ENCODE measurements at regions not wholly inside any gene's neighbourhood (a gene's known extent, or its start where the extent isn't known, plus 50 kb on each side); places are given as distances from the start of the nearest gene placed in this dataset.

DNA sequence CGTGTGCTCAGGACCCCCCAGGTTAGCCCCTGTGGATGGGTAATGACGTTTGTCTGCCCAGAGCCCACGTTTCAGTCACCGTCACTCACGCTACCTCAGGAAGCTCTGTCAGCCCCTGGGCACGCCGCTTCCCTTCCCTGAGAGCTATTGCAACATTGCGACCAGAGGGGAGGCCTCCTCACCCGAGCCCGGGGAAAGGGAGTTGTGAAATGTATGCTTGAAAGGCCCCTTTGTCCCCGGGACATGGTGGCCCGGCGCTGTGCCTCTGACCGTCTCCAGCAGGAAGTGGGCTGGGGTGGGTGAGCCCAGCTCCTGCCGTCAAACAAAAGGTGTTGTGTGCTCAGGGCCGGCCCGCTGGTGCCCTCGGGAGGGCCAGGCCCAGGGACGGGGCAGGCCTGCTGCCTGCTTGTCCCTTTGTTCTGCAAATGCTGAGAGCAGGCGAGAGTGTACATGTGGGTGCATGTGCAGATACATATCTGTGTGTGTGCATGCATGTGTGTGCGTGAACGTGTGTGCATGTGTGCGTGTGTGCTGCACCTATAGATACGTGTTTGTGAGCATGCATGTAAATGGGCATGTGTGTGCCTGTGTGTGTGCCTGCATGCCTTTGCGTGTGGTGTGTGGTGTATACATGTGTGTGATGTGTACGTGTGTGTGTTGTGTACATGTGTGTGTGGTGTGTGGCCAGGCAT lies 1125.0 kb downstream of the BRD1 start:
- DNase-seq, result no peak

DNA sequence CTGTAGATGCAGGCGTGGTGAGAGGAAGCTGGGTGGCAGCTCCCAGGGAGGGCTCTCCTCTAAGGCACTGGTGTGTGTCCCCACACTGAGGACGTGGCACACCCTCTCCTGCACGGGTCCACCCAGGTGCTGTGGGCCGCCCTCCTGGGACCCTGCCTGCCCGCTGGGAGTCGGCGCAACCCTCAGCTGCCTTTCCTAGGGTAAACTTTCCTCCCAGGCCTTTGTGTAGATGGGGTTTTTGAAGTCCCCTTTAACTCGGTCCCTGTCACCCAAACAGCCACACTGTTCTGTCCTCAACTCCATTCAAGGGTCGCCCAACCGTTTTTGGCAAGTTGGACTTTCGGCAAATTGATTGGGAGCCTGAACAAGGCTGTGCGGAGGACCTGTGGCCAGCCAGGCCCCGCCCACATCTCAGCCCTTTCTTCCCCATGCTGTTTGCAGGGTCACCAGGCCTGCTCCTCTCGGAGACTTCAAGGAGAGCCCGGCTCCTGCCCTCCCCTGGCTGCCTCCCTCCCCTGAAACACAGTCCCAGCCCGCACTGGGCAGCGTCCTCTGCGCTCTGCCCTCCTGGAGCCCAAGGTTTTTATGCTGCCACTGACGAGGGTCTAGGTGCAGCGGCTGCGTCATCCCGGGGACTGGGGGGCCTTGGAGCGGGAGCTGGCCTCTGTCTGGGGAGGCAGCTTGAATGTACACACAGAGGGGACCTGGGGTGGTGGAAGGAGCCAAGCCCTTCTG lies 1126.2 kb downstream of the BRD1 start:
- no peak for DNase-seq

DNA sequence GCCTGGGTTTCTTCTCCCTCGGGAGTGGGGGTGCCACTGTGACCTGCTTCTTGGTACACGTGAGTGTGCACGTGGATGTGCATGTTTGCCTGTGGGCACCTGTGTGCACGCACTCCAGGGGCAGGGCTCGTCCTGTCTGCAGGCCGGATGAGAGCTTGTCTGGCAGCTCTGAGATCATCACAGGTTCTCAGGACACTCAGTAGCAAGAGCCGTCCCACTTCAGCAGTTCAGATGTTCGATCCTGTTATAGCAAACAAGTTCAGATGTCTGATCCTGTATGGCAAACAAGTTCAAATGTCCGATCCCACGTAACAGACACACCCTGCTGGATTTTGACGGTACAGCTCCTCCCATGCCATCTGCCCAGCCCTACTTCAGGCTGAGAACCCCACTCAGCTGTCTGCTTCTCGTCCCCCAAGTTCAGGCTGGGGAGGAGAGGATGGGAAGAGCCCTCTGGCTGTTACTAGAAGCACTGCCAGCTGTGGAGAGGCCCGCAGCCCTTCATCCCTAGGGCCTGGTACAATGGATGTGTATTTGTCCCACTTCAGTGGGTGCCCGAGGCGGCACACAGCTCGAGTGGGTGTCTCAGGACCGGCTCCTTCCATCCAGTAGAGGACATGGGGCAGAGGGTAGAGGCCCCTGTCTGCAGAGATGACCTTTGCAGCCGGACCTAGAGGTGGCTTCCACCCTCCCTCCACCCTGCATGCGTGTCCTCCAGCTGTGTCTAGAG lies 1126.9 kb downstream of the BRD1 start:
- no peak for DNase-seq

DNA sequence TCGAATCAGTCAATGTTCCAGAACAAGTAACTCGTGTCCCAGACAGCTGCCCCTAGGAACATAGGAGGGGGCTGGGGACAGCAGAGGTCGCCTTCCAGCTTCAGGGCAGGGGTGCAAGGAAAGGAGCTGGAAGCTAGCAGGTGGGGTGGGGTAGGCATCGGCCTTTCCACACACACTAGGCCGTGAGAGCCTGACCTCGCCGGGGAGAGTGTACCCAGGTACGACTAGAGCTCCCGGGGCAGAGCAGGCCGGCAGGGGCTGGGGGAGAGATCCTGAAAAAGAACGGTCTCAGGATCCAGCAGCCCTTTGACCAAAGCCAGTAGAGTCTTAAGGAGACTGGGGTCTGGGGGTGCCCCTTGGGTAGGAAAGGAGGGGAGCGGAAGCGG lies 1127.5 kb downstream of the BRD1 start:
- no peak for DNase-seq

DNA sequence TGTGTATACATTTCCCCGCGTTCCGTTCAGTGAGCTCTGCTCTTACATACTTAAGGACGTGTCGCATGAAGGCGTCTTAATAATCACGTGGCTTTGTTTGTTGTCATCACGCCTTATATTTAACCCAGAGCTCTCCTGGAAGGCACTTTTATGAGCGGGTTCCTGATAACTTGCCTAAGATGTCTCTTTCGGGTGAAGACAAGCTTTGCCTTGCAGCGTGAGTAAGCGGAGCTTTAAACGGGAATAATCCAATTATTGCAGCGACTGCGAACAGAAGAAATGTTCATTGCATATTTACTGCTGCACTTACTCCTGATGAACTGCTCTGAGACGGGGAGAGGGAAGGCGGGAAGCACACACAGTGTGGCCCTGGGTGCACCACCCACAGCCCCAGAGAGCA lies 1128.2 kb downstream of the BRD1 start:
- no peak for DNase-seq

DNA sequence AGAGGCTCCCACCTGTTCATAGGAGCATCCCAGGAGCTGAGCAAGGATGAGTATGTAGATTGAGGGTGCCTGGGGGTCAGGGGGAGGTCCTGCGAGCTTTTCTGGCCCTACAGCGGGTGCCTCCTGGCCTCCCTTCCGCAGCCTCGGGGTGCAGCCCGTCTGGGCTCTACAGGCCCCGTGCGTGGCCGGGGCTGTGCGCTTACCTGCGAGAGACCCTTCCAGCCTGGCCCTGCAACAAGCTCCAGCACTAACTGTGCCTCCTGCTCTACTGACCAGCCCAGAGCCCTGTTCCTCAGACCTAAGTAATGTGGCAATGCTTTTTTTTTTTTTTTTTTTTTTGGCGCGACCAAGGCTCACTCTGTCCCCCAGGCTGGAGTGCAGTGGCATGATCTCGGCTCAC lies 1129.1 kb downstream of the BRD1 start:
- no peak for DNase-seq

DNA sequence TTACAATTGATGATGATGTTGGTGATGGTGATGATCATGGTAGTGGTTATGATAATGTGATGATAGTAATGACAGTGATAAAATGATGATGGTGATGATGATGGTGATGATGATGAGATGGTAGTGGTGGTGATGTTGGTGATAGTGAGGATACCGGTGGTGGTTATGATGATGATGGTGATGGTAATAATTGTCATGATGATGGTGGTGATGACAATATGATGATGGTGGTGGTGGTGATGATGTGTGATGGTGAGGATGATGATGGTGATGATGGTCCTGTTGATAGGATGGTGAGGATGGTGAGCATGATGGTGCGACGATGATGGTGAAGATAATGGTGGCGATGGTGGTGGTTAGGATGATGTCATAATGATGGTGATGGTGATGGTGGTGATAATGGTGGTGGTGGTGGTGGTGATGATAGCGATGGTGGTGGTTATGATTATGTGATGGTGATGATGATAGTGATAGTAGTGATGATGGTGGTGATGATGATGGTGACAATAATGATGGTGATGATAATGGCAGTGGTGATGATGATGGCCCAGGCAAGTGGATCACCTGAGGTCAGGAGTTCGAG lies 1129.9 kb downstream of the BRD1 start:
- no peak for DNase-seq

DNA sequence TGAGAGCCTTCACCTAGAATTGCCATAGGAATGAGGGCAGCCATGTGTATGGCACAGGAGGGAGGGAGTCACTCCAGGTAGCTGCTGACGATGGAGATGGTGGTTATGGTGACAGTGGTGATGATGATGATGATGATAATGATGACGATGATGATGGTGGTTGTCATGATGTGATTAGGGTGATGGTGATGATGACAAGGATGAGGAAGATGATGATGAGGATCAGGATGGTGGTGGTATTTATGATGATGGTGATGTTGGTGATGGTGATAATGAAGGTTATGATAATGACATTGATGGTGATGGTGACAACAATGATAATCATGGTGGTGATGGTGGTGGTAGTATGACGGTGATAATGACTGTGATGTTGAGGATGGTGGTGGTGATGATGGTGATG lies 1130.5 kb downstream of the BRD1 start:
- DNase-seq, result no peak

DNA sequence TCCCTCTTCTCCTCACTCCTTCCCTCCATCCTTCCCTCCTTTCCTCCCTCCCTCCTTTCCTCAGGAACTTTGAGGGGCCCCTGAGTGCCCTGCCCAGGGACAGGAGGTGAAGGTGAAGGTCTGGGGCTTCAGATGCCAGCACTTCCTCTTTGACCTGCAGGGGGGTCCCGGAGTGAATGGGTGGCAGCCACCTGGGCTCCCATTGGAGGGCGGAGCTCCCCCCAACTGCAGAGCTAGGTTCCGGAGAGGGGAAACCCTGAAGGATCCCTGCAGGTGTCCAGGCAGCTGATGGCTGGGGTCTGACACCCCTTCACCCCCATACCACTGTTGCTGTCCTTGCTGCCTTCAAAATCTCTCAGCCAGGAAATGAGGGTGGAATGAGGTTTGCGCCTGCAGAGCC lies 1131.3 kb downstream of the BRD1 start:
- DNase-seq, result no peak

DNA sequence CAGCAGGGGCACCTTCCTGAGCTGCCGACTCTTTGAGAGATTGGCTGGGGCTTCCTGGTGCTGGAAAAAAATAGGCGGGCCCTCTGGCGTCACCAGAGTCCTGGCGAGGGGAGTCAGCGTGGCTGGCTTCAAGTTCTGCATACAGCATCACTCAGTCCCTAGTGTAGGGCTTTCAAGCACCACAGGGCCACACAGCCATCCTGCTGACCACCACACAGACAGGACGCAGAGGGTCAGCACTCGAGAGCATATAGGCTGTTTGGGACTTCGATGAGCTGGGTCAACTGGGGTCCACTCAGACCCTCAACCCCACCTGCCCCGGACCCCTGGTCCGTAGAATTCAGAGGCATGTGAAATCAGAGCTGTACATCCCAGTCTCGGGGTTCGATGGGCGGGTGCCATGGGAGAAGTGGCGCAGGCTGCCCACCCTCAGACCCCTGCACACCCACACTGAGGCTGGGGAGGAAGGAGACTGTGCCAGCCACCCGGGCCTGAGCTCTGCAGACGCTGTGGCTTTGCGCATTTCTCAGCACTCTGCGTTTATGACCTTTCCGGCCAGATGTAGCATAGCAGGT lies 1131.9 kb downstream of the BRD1 start:
- DNase-seq, result no peak

DNA sequence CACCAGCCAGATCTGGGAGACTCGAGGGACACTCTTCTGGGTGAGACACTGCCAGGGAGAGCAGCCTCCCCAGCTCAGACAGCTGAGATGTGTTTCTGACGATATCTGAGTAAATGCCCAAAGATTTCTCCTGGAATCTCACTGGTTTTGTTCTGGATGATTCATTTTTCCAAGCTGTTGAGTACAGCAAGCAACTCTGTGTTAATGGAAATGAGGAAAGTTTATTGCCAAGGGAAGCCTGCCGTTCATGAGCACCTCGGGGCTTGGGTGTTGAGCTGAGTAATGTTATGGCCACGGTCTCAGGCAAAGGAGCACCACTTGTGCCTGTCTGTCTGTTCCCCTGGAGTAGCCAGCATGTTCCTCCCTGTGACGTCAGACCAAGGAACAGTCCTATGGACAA lies 1132.4 kb downstream of the BRD1 start:
- no peak for DNase-seq

DNA sequence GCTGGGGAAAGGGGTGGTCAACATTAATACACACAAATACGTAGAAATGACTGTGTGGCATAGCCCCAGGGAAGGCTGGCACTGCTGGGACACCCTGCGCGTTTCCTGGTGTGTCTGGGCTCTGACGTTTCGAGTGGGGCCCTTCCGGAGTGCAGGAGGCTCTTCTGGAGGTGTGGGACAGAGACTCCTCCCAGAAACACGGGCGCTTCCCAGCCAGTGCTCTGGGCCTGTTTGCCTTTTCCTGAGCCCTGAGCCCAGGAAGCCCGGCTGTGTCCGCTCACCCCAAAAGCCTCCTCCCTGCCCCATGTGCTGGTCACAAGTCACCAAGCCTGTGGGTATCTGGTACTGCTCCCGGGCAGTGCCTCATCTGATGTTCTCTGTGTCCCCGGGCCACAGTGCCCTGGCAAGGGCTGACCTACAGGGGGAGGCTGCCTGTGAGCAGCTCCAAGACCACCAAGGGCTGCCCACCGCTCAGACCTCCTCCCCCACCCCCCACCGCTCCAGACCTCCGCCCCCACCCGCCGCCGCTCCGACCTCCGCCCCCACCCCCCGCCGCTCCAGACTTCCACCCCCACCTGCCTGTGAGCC lies 1133.3 kb downstream of the BRD1 start:
- DNase-seq, result no peak

DNA sequence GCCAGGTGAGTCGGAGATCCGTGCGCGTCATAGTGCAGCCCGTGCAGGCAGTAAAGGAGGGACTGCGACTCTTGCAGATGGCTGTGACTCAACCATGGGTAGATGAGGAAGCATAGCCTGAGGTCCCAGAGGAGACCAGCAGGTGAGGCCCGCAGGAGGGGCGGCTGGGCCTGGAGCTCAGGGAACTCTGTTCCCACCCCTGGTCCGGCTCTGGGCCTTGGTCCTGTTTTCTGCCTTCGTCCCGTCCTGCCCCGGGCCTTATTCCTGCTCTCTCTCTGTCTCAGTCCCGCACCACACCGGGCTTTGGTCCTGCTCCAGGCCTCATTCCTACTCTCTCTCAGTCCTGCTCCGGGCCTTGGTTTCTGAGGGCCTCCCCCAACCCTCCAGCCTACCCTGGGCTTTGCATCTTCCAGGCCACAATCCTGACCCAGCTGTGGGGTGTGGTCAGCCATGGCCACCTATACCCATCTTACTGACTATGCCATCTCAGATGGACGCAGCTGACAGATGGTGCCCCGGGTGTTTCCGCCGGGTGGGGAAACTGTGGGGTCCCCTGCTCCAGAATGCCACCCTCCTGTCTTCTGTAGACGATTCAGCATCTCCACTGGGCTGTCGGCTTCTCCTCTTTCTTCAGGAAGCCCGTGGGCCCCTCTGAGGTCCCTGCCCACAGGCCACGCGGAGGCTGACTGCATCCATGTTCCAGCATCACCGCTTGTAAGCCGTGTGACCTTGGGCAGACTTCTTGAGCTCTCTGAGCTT lies 1134.1 kb downstream of the BRD1 start:
- no peak for DNase-seq

DNA sequence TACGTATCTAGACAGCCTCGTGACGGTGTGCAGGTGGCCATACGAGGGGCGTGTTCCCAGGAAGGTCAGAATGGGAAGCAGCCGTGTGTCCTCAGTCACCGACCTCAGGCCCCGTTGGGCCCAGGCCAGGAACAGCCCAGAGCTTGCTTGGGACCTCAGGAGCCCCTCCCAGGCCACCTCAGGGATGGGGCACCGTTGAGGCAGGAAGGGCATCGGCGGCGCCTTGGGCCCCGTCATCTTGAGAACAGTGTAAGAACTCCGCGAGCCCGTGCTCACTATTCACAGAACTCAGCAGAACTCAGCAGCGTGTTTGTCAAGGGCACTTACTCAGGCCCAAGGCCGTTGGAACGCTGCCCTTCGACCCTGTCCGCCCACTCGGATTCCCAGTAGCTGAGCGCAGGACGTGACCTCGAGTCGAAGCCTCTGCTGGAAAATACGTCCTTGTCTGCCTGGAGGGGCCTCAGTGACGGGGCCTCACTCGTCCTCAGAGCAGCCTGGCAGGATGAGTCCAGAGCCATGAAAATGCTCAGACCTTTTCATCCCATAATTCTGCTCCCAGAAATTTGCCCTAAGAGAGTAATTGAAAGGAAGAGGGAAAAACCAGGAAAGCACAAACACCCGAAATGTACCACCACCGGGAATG lies 1134.8 kb downstream of the BRD1 start:
- DNase-seq, result no peak

DNA sequence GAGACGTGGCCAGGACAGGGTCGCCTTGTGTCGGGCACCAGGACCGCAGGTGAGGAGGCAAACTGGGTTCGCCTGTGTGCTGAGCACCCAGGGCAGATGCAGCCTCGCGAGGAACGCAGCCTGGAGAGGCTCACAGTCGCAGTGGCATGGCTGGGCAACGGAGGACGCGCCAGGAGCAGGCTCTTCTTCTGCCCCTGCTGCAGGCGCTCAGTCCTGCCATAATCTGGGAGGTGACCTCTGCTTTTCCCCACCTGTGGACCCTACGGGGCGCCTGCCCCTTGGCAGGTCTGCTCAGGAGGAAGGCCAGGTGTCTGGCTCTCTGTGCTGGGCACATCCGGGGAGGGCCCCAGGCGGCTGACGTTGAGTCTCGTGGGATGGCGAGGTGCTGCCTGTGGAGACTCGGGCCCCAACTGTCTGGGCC lies 1136.2 kb downstream of the BRD1 start:
- DNase-seq, result no peak

DNA sequence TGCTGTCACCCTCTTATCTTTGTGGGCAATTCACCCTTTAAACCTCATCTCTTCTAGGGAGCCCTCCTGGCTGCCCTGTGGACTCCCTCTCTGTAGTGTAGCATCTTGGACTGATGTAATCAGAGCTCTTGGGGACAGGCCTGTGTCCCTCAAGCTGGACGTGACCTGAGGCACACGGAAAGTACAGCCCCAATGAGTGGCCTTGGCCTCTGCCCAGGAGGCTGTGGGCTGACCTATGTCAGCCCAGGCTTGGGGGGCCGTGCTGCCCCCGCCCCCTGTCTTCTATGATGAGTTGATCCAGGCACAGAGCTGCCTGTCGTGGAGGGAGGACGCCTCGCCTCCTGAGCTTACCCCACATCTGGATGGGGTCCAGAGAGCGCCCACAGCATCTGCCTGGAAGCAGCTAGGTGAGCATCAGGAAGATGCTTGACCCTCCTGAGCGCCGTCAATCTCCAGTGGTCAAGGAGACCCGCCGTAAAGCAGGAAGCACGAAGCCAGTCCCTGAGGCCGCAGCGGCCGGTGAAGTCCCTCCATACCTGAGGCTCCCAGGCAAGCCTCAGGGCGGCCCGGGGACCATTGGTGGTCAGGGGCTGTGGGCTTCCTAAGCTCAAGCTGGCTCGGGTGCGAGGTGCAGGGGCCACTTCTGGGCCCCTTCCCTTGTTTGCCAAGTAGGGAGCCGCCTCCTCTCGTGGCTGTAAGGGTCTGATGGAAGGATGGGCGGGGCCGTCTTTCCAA lies 1136.9 kb downstream of the BRD1 start:
- no peak for DNase-seq

DNA sequence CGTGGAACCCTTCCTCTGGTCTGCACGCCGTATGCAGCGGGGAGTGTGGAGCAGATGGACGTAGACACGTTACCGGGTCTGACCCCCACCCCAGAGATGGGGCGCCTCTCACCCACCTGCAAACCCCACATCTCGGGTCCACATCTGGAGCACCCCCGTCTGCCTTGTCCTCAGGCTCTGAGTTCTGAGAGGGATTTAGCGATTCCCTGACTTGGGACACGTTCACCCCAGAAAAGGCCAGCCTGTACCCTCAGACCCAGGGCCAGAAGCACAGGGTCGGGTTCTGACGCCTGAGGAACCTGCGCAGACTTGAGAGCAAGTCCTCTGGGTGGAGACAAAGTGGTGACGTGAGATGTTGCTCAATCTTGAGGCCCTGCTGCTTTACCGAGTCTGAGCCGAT lies 1138.5 kb downstream of the BRD1 start:
- no peak for DNase-seq

DNA sequence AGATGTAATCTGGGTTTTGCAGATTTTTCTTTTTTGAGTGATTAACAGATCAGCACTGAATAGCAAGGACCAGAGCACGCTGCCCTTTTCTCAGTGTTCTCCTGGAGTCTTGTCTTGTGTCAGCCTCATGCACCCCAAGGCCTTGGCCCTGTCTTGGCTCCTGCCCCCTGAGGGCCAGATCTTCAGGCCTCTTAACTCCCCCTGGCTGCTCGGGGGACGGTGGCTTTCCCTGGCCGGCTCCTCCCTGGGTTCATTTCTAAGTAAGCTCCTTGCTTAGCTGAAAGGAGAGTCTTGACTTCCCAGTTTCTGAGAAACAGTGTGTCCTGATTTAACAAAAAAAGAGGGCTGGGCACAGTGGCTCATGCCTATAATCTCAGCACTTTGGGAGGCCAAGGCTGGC lies 1139.3 kb downstream of the BRD1 start:
- no peak for DNase-seq

DNA sequence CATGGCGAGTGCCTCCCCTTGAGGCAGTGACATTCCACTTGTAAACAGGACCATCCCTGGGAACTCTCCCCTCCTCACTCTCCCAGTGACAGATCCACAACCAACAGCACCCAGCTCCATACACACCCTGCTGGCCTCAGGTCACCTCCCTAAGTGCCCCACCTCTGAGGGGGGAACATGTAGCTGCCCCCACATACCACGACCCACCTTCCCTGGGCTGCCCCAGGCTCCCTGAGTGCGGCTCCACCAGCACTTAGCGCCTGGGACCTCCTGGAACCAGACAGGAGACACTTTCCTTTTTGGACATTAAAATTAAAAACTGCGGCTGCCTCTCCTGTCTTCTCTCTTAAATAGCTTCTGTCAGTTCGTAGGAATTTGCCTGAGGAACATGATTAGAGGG lies 1140.1 kb downstream of the BRD1 start:
- DNase-seq, result no peak

DNA sequence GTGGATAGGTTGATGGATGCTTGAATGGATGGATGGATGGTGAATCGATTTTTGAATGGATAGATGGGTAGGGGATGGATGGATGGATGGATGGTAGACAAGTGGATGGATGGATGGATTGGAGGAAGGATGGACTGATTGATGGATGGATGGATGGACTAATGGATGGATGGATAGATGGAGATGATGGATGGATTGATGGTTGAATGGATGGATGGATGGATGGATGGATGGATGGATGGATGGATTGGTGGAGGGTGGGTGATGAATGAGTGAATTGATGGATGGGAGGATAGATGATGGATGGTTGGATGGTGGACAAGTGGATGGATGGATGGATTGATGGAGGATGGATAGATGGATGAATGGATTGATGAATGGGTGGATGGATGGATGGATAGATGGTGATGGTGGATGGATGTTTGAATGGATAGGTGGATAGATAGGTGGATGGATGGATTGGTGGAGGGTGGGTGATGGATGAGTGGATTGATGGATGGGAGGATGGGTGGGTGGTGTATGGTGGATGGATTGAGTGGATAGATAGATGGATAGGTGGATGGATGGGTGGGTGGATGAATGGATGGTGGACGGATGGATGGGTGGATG lies 1140.9 kb downstream of the BRD1 start:
- no peak for DNase-seq

DNA sequence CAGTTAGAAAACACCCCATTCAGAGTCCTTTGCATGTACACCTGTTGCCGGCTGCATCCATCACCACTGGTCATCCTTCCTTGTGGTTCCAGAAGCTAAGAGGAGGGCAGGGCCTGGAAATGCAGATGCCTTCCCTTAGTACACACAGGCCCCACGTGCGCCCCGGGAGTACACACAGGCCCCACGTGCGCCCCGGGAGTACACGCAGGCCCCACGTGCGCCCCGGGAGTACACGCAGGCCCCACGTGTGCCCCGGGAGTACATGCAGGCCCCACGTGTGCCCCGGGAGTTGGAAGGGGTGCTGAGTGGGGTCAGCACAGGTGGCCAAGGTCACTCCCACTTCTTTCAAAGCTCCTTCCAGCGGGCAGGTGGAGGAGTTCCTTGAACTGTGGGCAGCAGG lies 1141.9 kb downstream of the BRD1 start:
- DNase-seq, result no peak
